Fibroblast of pulmonary artery (primary cell): ENCODE measurements at regions not wholly inside any gene's neighbourhood (a gene's known extent, or its start where the extent isn't known, plus 50 kb on each side); places are given as distances from the start of the nearest gene placed in this dataset.
"Not testable (repeated sequence)": the region's sequence is repeated elsewhere in the genome, so short reads cannot be mapped to it uniquely, and the experiment has no call there.

ENCODE experiments used
- DNase-seq: peaks from one replicate; pipeline ENCODE4 v3.0.0-alpha.2; 2010; ENCODE audit warnings: low read depth
- H3K4me3 ChIP-seq: replicated peaks from 2 replicates; pipeline ENCODE4 v1.5.1; 2011; ENCODE audit warnings: low read depth, mild to moderate bottlenecking, control low read depth, low read length, moderate library complexity
- TF ChIP-seq, protein P1 (sequence below): IDR thresholded peaks from 2 replicates; pipeline ENCODE4 v1.5.1; 2011; ENCODE audit warnings: mild to moderate bottlenecking, control low read depth, low read length, inconsistent platforms; ENCODE audit errors: missing control alignments

DNA sequence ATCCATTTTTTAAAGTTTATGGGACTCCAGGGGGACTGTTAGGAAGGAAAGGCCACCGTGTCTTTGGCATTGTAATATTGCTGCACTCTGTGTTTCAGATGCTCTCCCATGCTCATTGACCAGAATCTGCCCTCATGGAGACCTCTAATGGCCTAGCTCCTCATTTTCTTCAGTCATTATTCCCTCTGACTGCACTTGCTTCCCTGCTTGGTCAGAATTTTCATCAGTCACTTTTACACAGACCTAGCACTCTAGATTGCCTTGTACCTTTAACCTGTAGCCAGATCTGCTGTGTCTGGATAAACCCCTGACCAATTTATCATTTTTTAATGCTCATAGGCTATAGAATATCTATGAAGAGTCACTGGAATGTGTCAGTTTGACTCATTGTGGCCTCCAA, 155.5 kb upstream of the NUDT12 start:
- H3K4me3 ChIP-seq: no peak overlapping the region
- TF ChIP-seq, protein P1, sequence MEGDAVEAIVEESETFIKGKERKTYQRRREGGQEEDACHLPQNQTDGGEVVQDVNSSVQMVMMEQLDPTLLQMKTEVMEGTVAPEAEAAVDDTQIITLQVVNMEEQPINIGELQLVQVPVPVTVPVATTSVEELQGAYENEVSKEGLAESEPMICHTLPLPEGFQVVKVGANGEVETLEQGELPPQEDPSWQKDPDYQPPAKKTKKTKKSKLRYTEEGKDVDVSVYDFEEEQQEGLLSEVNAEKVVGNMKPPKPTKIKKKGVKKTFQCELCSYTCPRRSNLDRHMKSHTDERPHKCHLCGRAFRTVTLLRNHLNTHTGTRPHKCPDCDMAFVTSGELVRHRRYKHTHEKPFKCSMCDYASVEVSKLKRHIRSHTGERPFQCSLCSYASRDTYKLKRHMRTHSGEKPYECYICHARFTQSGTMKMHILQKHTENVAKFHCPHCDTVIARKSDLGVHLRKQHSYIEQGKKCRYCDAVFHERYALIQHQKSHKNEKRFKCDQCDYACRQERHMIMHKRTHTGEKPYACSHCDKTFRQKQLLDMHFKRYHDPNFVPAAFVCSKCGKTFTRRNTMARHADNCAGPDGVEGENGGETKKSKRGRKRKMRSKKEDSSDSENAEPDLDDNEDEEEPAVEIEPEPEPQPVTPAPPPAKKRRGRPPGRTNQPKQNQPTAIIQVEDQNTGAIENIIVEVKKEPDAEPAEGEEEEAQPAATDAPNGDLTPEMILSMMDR: no peak
- no peak for DNase-seq

DNA sequence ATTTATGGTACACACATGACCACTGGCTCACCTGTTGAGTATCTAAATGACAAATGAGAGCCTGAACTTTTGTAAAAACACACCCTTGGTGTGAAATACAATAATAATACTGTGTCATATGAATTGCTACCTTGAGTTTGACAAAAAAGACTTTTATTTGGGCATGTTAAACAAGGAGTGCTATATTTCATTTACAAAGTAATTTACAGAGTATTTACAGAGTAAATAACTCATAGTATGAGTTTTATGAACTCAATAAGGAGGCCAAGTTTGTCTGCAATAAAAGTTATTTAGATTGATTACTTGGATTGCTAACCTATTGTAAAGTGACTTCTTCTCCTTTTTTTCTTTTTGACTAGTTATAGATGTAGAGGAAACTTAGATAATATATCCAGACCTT, 146.0 kb upstream of the NUDT12 start:
- no peak for DNase-seq
- no peak overlapping the region for H3K4me3 ChIP-seq
- TF ChIP-seq, protein P1: no peak

DNA sequence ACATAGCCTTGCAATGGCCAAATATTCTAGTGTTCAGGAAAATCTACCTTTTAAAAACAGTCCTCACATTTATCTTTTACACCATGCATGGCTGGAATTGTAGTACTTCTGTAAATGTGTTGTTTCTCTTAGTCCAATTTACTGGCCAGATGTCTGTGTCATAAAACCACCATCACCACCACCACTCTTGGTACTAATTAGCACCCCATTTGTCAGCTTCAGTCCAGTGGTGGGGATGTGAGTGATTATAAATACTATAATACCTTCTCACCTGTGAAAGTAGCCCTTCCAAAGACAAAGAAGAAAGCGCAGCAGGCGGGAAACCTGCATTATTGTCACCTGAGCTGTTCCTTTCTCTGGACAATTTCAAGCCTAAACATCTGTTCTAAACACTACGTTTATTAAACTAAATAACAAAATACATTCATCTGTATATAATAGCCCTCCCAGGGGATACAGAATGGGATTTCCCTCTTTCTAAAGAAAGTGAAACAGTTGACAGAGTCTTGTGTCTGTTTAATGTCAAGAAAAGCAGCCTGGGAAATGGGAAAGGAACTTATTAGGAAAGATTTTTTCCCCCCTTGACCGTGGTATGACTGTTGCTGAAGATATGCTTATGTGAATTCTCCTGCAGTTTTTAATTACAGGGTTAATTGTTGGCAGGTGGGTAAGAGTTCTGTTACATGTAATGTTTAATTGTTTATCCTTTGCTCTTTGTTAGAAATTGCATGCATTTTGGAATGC, 144.5 kb upstream of the NUDT12 start:
- TF ChIP-seq, protein P1: no peak
- no peak overlapping the region for H3K4me3 ChIP-seq
- DNase-seq: no peak

DNA sequence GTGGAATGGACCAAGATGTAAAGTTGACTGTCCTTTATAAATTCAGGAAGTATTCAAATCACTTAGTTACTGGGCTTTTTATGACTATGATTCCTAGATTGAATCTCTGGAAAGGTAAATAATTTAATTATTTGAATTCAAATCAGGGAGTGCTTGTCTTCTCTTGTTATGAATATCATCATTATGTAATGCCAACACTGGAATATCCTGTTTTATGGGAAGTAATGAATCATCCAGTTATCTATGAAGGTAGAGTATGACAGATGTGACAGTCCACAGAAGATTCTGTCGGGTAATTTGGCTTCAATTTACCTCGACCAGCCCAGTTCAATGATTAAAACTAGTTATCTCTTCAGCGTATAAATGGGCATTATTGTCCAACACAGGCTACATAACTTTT, 141.0 kb upstream of the NUDT12 start:
- no peak for DNase-seq
- TF ChIP-seq, protein P1: no peak
- H3K4me3 ChIP-seq: no peak overlapping the region

DNA sequence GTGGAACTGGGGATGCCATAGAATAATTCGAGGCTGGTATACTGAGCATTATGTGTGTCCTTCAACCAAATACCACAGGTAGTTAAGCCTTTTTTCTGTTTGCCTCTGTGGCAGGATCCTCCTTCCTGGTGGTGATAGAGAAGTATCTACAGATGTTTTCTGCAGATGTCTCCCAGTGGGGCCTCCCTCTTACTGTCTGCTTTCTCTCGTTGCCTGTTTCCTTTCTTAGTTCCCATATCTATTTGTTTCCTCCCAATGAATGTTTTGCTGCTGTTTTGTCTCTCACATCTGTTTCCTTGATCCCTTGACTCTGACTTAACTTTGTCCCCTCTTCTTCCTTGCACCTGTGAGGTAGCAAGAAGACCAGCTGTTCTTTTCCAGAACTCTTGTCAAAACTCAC, 130.9 kb upstream of the NUDT12 start:
- TF ChIP-seq, protein P1: no peak

DNA sequence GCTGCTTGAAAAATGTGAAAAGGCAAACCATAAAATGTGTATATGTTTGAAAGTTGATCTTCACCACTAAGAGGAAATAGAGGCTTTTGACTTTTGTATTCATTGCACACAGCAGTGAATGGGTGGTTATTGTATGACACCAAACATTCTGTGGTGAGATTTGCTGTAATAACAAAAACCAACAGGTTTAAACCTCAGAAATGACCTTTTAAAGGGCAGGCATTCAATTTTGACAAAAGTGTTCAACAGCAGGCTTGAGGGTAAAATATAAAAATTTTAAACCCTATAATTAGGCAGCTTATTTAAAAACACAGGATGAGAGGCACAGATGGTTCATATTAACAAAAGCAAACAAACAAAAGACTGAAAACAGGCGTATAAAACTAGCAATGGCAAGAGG, 128.1 kb upstream of the NUDT12 start:
- TF ChIP-seq, protein P1: no peak
- H3K4me3 ChIP-seq: no peak overlapping the region
- no peak for DNase-seq

More for the DNA sequence above, 130.9 kb upstream of the NUDT12 start:
- DNase-seq: no peak
- no peak overlapping the region for H3K4me3 ChIP-seq

DNA sequence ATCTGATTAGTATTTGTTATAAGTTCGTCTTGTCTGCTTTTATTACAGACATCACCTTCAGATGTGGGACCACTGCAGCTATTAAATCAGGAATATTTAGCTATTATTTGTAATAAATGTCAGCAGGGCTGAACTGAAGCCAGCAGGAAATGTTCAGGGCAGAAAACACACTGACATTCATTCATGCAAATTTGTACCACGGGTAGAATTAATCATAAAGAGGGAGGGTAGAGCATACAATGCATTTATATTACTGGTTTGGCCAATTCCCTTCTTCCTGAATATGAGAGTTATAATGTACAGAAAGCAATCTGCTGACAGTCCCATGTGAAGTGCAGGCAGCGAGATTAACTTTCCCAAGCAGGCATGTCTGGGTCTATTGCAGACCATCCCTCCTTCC, 117.3 kb upstream of the NUDT12 start:
- TF ChIP-seq, protein P1: no peak
- DNase-seq: no peak

DNA sequence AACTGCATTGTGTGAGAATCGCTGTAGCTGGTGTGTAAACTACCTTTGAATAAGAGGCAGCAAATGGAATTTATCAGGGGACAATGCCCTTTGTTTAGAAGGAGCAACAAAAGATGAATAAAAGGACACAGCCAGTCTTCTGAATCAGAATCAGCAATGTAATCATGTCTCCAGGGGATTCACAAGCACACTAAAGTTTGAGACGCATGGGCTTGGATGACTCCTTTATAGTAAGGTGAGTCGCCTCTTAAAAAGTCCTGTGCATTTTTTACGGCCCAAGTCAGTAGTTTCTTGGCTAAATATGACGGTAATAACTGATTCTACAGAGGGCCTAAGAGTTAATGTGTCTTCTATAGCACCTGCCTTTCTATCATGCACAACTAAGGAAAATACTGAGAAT, 113.6 kb upstream of the NUDT12 start:
- H3K4me3 ChIP-seq: not testable (repeated sequence)
- DNase-seq: peak; percentile 18

More for the DNA sequence above, 117.3 kb upstream of the NUDT12 start:
- H3K4me3 ChIP-seq: no peak overlapping the region
